HT1080 (cell line): ENCODE measurements at regions not wholly inside any gene's neighbourhood (a gene's known extent, or its start where the extent isn't known, plus 50 kb on each side); places are given as distances from the start of the nearest gene placed in this dataset.
"Not testable (repeated sequence)": the region's sequence is repeated elsewhere in the genome, so short reads cannot be mapped to it uniquely, and the experiment has no call there.

ENCODE experiments used
- DNase-seq: peaks from one replicate; pipeline ENCODE4 v3.0.0-alpha.2; 2015; ENCODE audit warnings: low read depth

- DNase-seq = no peak
Measured at GRCh38 chr10:85445702-85446101, 920.9 kb downstream of the GRID1 start.

- DNase-seq = peak; percentile 60
Measured at GRCh38 chr10:85446827-85447226, 919.8 kb downstream of the GRID1 start.

- no peak for DNase-seq
Measured at GRCh38 chr10:85447690-85448089, 918.9 kb downstream of the GRID1 start.

GRCh38 chr10:85448716-85449115 lies 917.9 kb downstream of the GRID1 start:
- DNase-seq = no peak

GRCh38 chr10:85454386-85454785 lies 912.2 kb downstream of the GRID1 start:
- no peak for DNase-seq

GRCh38 chr10:85457191-85457590 lies 909.4 kb downstream of the GRID1 start:
- DNase-seq = no peak

- DNase-seq = no peak
Measured at GRCh38 chr10:85458324-85458723, 908.3 kb downstream of the GRID1 start.

- no peak for DNase-seq
Measured at GRCh38 chr10:85459906-85460305, 906.7 kb downstream of the GRID1 start.

GRCh38 chr10:85464336-85464735 lies 902.3 kb downstream of the GRID1 start:
- no peak for DNase-seq

- DNase-seq = no peak
Measured at GRCh38 chr10:85477979-85478378, 888.6 kb downstream of the GRID1 start.

- no peak for DNase-seq
Measured at GRCh38 chr10:85490431-85490830, 876.2 kb downstream of the GRID1 start.

- DNase-seq = no peak
Measured at GRCh38 chr10:85491652-85492051, 874.9 kb downstream of the GRID1 start.

- DNase-seq = no peak
Measured at GRCh38 chr10:85492684-85493083, 873.9 kb downstream of the GRID1 start.

GRCh38 chr10:85493703-85494102 lies 872.9 kb downstream of the GRID1 start:
- DNase-seq = no peak

- not testable (repeated sequence) for DNase-seq
Measured at GRCh38 chr10:85504641-85505040, 862.0 kb downstream of the GRID1 start.

- DNase-seq = no peak
Measured at GRCh38 chr10:85508159-85508558, 858.4 kb downstream of the GRID1 start.

GRCh38 chr10:85510682-85511081 lies 855.9 kb downstream of the GRID1 start:
- DNase-seq = no peak

- no peak for DNase-seq
Measured at GRCh38 chr10:85513436-85513835, 853.2 kb downstream of the GRID1 start.

GRCh38 chr10:85515316-85515715 lies 851.3 kb downstream of the GRID1 start:
- DNase-seq = no peak

- peak; percentile 17 for DNase-seq
Measured at GRCh38 chr10:85524001-85524666, 842.5 kb downstream of the GRID1 start.

GRCh38 chr10:85527616-85528317 lies 838.8 kb downstream of the GRID1 start:
- peak; percentile 92 for DNase-seq

- DNase-seq = no peak
Measured at GRCh38 chr10:85528318-85528652, 838.3 kb downstream of the GRID1 start.

GRCh38 chr10:85531706-85532105 lies 834.9 kb downstream of the GRID1 start:
- no peak for DNase-seq
